Spleen (tissue), 11 donors: ENCODE measurements at regions not wholly inside any gene's neighbourhood (a gene's known extent, or its start where the extent isn't known, plus 50 kb on each side); places are given as distances from the start of the nearest gene placed in this dataset.
A peak's percentile ranks its signal among the peaks of the same experiment; 100 is the strongest.

Experiments
- DNase-seq: peaks from one replicate; pipeline ENCODE4 v3.0.0-alpha.2; 2020
- H3K27ac ChIP-seq, 8 donors: fragments of 200-600 bp; sonication (generic) in 7 of 8; 1 replicate in 4 of 8; 2 replicates in 4 of 8; pipeline versions ENCODE4 v1.5.0 to v1.8.0; 2016 to 2021; ENCODE audit warnings: inconsistent platforms in 4 of 8, mild to moderate bottlenecking in 4 of 8, moderate library complexity in 1 of 8
- H3K27me3 ChIP-seq, 7 donors: fragments of 200-600 bp; sonication (generic) in 6 of 7; replicated peaks in 1 of 7; 1 replicate in 4 of 7; 2 replicates in 3 of 7; pipeline versions ENCODE4 v1.5.0 to v1.8.0; 2016 to 2021; ENCODE audit warnings: inconsistent platforms in 3 of 7, mild to moderate bottlenecking in 1 of 7
- H3K36me3 ChIP-seq, 6 donors: fragments of 200-600 bp; sonication (generic) in 5 of 6; 1 replicate in 4 of 6; 2 replicates in 2 of 6; pipeline versions ENCODE4 v1.5.0 to v1.8.0; 2016 to 2021; ENCODE audit warnings: inconsistent platforms in 2 of 6
- H3K4me1 ChIP-seq, 6 donors: fragments of 200-600 bp; sonication (generic) in 5 of 6; 1 replicate in 3 of 6; 2 replicates in 3 of 6; pipeline versions ENCODE4 v1.5.0 to v1.8.0; 2016 to 2021; ENCODE audit warnings: inconsistent platforms in 3 of 6
- H3K4me3 ChIP-seq, 8 donors: fragments of 200-600 bp; sonication (generic) in 7 of 8; 1 replicate in 4 of 8; 2 replicates in 4 of 8; pipeline versions ENCODE4 v1.5.0 to v1.8.0; 2016 to 2021; ENCODE audit warnings: inconsistent platforms in 4 of 8, mild to moderate bottlenecking in 4 of 8, moderate library complexity in 2 of 8
- H3K9me3 ChIP-seq, 8 donors: fragments of 200-600 bp; sonication (generic) in 7 of 8; 1 replicate in 4 of 8; 2 replicates in 4 of 8; pipeline versions ENCODE4 v1.5.0 to v1.8.0; 2016 to 2021; ENCODE audit warnings: inconsistent platforms in 4 of 8
- POLR2A ChIP-seq, 3 donors: fragments of 450-650 bp; IDR thresholded peaks; one replicate each; pipeline ENCODE4 v1.5.1; 2017; ENCODE audit warnings: antibody characterized with exemption in 3 of 3, mild to moderate bottlenecking in 1 of 3
- POLR2AphosphoS5 ChIP-seq, 3 donors: sonication (generic); formaldehyde crosslinking; IDR thresholded peaks; one replicate each; pipeline ENCODE4 v1.5.1; 2017; ENCODE audit warnings: antibody characterized with exemption in 3 of 3
- WGBS, 5 donors: extraction: QIAGEN DNeasy Blood & Tissue Kit in 3 of 5; methylation state at CpG; one replicate each; pipeline versions ENCODE4 v1.1.5 to v1.1.7; 2013 to 2018; 5-methylcytosine and 5-hydroxymethylcytosine counted together
- intact Hi-C: fragments of 100-400 bp; cut with DNase I; formaldehyde crosslinking; loops from one replicate; pipeline ENCODE4 v1.15.0; 2023; ENCODE audit warnings: low total_unique reads
- TF ChIP-seq, protein P1 (sequence below), 11 experiments: fragments of 200-600 bp in 7 of 11; fragments of 450-650 bp in 4 of 11; sonication (generic) in 4 of 11; IDR thresholded peaks in 8 of 11; conservative IDR thresholded peaks in 3 of 11; 1 replicate in 7 of 11; 2 replicates in 4 of 11; pipeline versions ENCODE4 v1.4.0 to v1.8.0; 2016 to 2021; ENCODE audit warnings: antibody characterized with exemption in 11 of 11, inconsistent platforms in 4 of 11, mild to moderate bottlenecking in 1 of 11
- donor health status: healthy with polysubstance abuse.
- donor health status: DM: no; HTN: no; CAD: no; lungs with moderate emphysema.
- donor health status: DM: no; HTN: no; CAD: no.
- donor health status: Bipolar disorder and iron deficiency.
- donor health status: healthy.
- donor health status: DM: no; HTN: no; CAD: no.
- donor health status: DM: yes; HTN: yes; CAD: no.

DNA sequence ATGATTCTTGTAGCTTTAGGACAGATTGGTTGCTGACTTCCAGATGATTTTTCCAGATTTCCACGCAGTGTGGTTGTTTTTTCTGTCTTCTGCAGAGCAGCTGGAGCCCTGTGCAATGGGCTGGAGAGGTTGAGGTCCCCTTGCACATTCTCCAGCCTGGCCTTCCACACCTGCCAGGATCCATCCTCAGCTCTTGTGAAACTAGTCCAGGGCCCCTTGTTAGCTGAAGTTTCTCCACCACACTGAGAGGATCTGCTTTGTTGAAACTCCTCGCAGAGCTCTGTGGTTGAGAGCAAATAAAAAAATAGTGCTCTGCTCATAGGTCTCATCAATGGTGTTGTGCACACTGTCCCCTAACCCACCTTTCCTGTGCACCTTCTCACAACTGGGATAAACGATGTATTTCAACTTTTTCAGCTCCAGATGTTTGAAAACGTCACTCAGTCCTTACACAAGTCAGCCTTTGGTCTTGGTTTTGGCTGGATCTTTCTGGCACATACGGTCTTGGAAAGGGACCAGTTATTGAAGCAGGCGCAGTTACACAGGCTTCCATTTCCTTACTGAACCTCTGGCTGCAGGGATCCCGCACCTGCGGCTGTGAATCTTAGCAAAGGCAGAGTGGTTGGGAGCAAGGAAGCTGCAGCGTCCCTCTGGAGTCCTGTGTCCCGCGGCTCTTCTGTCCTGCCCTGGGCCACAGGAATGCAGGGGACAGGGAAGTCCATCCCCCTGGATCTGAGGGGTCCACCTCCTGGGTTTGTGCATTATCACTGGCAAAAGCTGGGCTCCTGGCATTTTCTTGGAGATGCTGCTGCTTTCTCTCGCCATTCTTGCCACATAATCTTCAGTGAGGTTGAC lies 272.0 kb upstream of the DSEL start:
- H3K4me1 ChIP-seq = no peaks in the 10 kb centered on the region
- no peaks in the 10 kb centered on the region for H3K27me3 ChIP-seq
- peaks cover 0 to 10% (median 0%) of the 10 kb centered on the region in 8 donors for H3K9me3 ChIP-seq
- WGBS, 5 donors = 75 to 89% (median 81%) methylated on average over 11 to 12 of the region's 12 CpGs
- intact Hi-C loops = no loop called here
- no peak overlapping the region for H3K4me3 ChIP-seq
- TF ChIP-seq POLR2AphosphoS5 (IDR thresholded peaks at IDR 0.05) (no peak), POLR2A (IDR thresholded peaks at IDR 0.05) (no peak)
- TF ChIP-seq, protein P1, sequence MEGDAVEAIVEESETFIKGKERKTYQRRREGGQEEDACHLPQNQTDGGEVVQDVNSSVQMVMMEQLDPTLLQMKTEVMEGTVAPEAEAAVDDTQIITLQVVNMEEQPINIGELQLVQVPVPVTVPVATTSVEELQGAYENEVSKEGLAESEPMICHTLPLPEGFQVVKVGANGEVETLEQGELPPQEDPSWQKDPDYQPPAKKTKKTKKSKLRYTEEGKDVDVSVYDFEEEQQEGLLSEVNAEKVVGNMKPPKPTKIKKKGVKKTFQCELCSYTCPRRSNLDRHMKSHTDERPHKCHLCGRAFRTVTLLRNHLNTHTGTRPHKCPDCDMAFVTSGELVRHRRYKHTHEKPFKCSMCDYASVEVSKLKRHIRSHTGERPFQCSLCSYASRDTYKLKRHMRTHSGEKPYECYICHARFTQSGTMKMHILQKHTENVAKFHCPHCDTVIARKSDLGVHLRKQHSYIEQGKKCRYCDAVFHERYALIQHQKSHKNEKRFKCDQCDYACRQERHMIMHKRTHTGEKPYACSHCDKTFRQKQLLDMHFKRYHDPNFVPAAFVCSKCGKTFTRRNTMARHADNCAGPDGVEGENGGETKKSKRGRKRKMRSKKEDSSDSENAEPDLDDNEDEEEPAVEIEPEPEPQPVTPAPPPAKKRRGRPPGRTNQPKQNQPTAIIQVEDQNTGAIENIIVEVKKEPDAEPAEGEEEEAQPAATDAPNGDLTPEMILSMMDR (IDR thresholded peaks at IDR 0.05 in 8 of 11, conservative IDR thresholded peaks at IDR 0.05 in 3 of 11) = no peak
- no peaks in the 10 kb centered on the region for H3K36me3 ChIP-seq
- DNase-seq = peak; percentile 52
- no peak overlapping the region for H3K27ac ChIP-seq

DNA sequence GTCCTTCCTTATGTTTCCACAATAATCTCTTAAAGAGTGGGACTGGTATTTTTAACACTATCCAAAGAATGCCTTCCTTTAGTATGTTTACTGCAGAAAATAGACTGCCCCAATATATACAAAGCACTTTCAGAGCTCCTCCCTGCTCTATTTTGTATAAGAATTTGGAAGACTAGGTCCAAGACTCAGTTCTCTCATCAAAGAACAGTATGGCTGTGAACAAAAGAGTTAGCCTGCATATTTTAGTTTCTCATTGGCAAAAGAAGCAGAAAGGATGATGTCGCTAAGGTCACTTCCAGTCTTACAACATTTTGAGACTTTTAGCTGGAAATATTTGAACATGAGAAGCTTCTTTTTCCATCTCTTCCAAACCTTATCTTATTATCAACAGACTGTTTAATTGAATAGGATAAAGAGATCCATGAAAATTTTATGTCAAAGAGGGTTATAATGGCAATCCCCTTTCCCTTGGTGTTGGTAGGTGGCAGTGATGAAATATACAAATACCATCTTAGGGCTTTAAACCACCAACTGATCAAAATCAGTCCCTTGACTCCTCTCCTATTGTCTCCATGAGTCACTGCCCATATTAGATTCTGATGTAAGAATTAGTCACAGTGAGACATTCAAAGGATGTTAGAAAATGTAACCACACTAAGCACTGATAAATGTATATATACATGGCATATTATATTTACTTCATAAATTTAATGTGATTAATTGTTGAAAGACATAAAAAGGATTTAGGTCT lies 266.9 kb upstream of the DSEL start:
- intact Hi-C loops = no loop called here
- TF ChIP-seq POLR2AphosphoS5 (IDR thresholded peaks at IDR 0.05) = no peak
- TF ChIP-seq, protein P1 (IDR thresholded peaks at IDR 0.05 in 8 of 11, conservative IDR thresholded peaks at IDR 0.05 in 3 of 11) = no peak
- TF ChIP-seq POLR2A (IDR thresholded peaks at IDR 0.05) = no peak
- 77 to 98% (median 86%) methylated on average over 1 of the region's 1 CpG for WGBS, 5 donors
- Histone ChIP-seq H3K4me3 (no peak overlapping the region), H3K27me3 (no peaks in the 10 kb centered on the region), H3K36me3 (no peaks in the 10 kb centered on the region), H3K4me1 (no peaks in the 10 kb centered on the region), H3K27ac (no peak overlapping the region), H3K9me3 (peaks cover 0 to 10% (median 0%) of the 10 kb centered on the region in 8 donors)
- no peak for DNase-seq

DNA sequence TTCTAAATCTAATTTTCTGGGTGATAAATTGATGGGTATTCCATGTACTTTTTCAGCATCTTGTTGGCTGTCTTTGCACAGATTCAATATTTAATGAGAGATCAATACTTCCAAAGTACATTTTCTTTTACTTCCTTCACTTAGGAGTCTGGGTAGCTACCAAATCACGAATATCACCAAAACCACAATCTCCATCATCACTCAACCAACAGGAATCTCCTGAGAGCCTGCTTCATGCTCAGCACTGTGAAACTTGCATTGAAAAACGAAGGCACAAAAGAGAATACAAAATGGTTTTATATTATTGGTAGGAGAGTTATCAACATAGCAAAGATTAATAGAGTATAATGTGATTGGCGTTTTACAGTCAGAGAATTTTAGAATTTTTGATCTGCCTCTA lies 261.5 kb upstream of the DSEL start:
- Histone ChIP-seq H3K4me1 (no peaks in the 10 kb centered on the region), H3K4me3 (no peak overlapping the region), H3K27ac (no peak overlapping the region), H3K9me3 (no peaks in the 10 kb centered on the region), H3K36me3 (no peaks in the 10 kb centered on the region), H3K27me3 (no peaks in the 10 kb centered on the region)
- no peak for DNase-seq
- 53 to 70% (median 65%) methylated on average over 3 of the region's 3 CpGs for WGBS, 5 donors
- TF ChIP-seq, protein P1 (IDR thresholded peaks at IDR 0.05 in 8 of 11, conservative IDR thresholded peaks at IDR 0.05 in 3 of 11) = no peak
- TF ChIP-seq POLR2AphosphoS5 (IDR thresholded peaks at IDR 0.05) (no peak), POLR2A (IDR thresholded peaks at IDR 0.05) (no peak)
- intact Hi-C loops = no loop called here

DNA sequence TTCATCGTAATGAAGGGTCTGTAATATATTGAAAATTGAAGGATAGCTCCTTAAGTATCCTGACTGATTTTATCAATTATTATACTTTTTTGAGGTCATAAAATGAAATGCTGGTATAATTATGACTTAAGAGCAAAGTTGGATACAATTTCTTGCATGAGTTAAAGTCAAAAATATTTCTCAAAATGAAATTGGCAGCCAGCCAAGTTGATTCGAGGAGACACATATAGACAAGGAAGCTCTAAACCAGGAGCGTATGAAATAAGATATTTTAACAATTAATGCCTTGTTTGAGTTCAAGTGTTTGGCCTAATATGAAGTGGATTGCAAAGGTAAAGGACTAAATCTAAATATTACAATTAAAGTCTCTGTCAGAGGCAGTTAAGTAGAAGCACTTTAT lies 260.4 kb upstream of the DSEL start:
- intact Hi-C loops = no loop called here
- Histone ChIP-seq H3K27me3 (no peaks in the 10 kb centered on the region), H3K4me1 (no peaks in the 10 kb centered on the region), H3K27ac (no peak overlapping the region), H3K4me3 (no peak overlapping the region), H3K36me3 (no peaks in the 10 kb centered on the region), H3K9me3 (no peaks in the 10 kb centered on the region)
- TF ChIP-seq, protein P1 (IDR thresholded peaks at IDR 0.05 in 8 of 11, conservative IDR thresholded peaks at IDR 0.05 in 3 of 11) = no peak
- no peak for TF ChIP-seq POLR2AphosphoS5 (IDR thresholded peaks at IDR 0.05)
- no peak for TF ChIP-seq POLR2A (IDR thresholded peaks at IDR 0.05)
- DNase-seq = no peak
- 61 to 77% (median 70%) methylated on average over 3 of the region's 3 CpGs for WGBS, 5 donors
